CD14-positive monocyte (primary cell): ENCODE measurements at regions not wholly inside any gene's neighbourhood (a gene's known extent, or its start where the extent isn't known, plus 50 kb on each side); places are given as distances from the start of the nearest gene placed in this dataset.
"Not testable (repeated sequence)": the region's sequence is repeated elsewhere in the genome, so short reads cannot be mapped to it uniquely, and the experiment has no call there.

Source experiments
- DNase-seq, 3 donors: peaks; one replicate each; pipeline ENCODE4 v3.0.0-alpha.2; 2011 to 2022
- H2AFZ ChIP-seq: 2 replicates; pipeline ENCODE4 v1.6.0; 2012; ENCODE audit warnings: mild to moderate bottlenecking, low read depth, low read length, inconsistent platforms; ENCODE audit not compliant: insufficient read depth, poor library complexity, severe bottlenecking
- H3K27ac ChIP-seq, 2 donors: 1 replicate in 1 of 2; 2 replicates in 1 of 2; pipeline ENCODE4 v1.5.1; 2012 to 2013; ENCODE audit warnings: low read length in 2 of 2, control low read depth in 1 of 2, inconsistent platforms in 1 of 2, low read depth in 1 of 2, mild to moderate bottlenecking in 1 of 2
- H3K27me3 ChIP-seq, 2 donors: one replicate each; pipeline versions ENCODE4 v1.6.0 to v1.6.1; 2011 to 2013; ENCODE audit warnings: low read length in 2 of 2; ENCODE audit not compliant: control insufficient read depth in 2 of 2, insufficient read depth in 2 of 2
- H3K36me3 ChIP-seq, 2 donors: replicated peaks in 1 of 2; 1 replicate in 1 of 2; 2 replicates in 1 of 2; pipeline versions ENCODE4 v1.5.1 to v1.6.1; 2012 to 2013; ENCODE audit warnings: low read length in 2 of 2, control low read depth in 1 of 2, inconsistent platforms in 1 of 2, mild to moderate bottlenecking in 1 of 2; ENCODE audit not compliant: insufficient read depth in 2 of 2, control insufficient read depth in 1 of 2
- H3K4me1 ChIP-seq, 2 donors: 1 replicate in 1 of 2; 2 replicates in 1 of 2; pipeline versions ENCODE4 v1.5.1 to v1.6.1; 2012 to 2013; ENCODE audit warnings: low read length in 2 of 2, control low read depth in 1 of 2, inconsistent platforms in 1 of 2, mild to moderate bottlenecking in 1 of 2, moderate library complexity in 1 of 2; ENCODE audit not compliant: insufficient read depth in 2 of 2, control insufficient read depth in 1 of 2
- H3K4me2 ChIP-seq: replicated peaks from 2 replicates; pipeline ENCODE3; 2012; ENCODE audit warnings: low read length, moderate library complexity, mild to moderate bottlenecking; ENCODE audit not compliant: poor library complexity, severe bottlenecking; ENCODE audit errors: extremely low read depth
- H3K4me3 ChIP-seq, 3 experiments: fragments of 200-600 bp in 1 of 3; sonication (generic) in 1 of 3; replicated peaks in 1 of 3; 1 replicate in 2 of 3; 2 replicates in 1 of 3; pipeline ENCODE4 v1.5.1; 2011 to 2013; ENCODE audit warnings: low read length in 3 of 3, mild to moderate bottlenecking in 3 of 3, control low read depth in 2 of 3, low read depth in 2 of 3, inconsistent platforms in 1 of 3, moderate library complexity in 1 of 3
- H3K79me2 ChIP-seq: 2 replicates; pipeline ENCODE4 v1.6.0; 2012; ENCODE audit warnings: mild to moderate bottlenecking, control low read depth, inconsistent platforms, low read length, moderate library complexity; ENCODE audit not compliant: insufficient read depth
- H3K9ac ChIP-seq: 2 replicates; pipeline ENCODE4 v1.6.0; 2017; ENCODE audit warnings: low read length, mild to moderate bottlenecking; ENCODE audit not compliant: insufficient read depth, poor library complexity, severe bottlenecking
- H3K9me3 ChIP-seq, 2 donors: replicated peaks in 1 of 2; 1 replicate in 1 of 2; 2 replicates in 1 of 2; pipeline versions ENCODE4 v1.5.1 to v1.6.1; 2012 to 2013; ENCODE audit warnings: low read length in 2 of 2, control low read depth in 1 of 2; ENCODE audit not compliant: control insufficient read depth in 1 of 2, insufficient read depth in 1 of 2
- H4K20me1 ChIP-seq: 2 replicates; pipeline ENCODE4 v1.6.0; 2012; ENCODE audit warnings: mild to moderate bottlenecking, low read length, control low read depth, moderate library complexity; ENCODE audit not compliant: insufficient read depth
- H3K27ac Mint-ChIP-seq, 7 donors: one replicate each; pipeline ENCODE4 v1.8.0; 2020; ENCODE audit warnings: mild to moderate bottlenecking in 7 of 7, mixed read lengths in 7 of 7, moderate library complexity in 6 of 7, inconsistent platforms in 2 of 7
- H3K27me3 Mint-ChIP-seq, 3 donors: one replicate each; pipeline ENCODE4 v1.8.0; 2021 to 2022; ENCODE audit warnings: low read depth in 3 of 3, mild to moderate bottlenecking in 3 of 3, mixed read lengths in 3 of 3, moderate library complexity in 3 of 3, inconsistent platforms in 1 of 3
- H3K36me3 Mint-ChIP-seq, 2 donors: one replicate each; pipeline ENCODE4 v1.8.0; 2020; ENCODE audit warnings: mixed read lengths in 2 of 2, inconsistent platforms in 1 of 2, mild to moderate bottlenecking in 1 of 2
- H3K4me1 Mint-ChIP-seq: one replicate; pipeline ENCODE4 v1.8.0; 2020; ENCODE audit warnings: mild to moderate bottlenecking, mixed read lengths
- H3K4me3 Mint-ChIP-seq, 2 donors: one replicate each; pipeline ENCODE4 v1.8.0; 2020; ENCODE audit warnings: mild to moderate bottlenecking in 2 of 2, mixed read lengths in 2 of 2, moderate library complexity in 1 of 2
- H3K9me3 Mint-ChIP-seq, 7 donors: one replicate each; pipeline ENCODE4 v1.8.0; 2020 to 2022; ENCODE audit warnings: mixed read lengths in 7 of 7, mild to moderate bottlenecking in 6 of 7, moderate library complexity in 6 of 7, inconsistent platforms in 2 of 7
- WGBS: methylation state at CpG from one replicate; pipeline ENCODE4 v1.1.5; 2013; ENCODE audit warnings: missing lambda C conversion rate; ENCODE audit not compliant: insufficient coverage; 5-methylcytosine and 5-hydroxymethylcytosine counted together
- intact Hi-C, 2 donors: fragments of 100-400 bp; cut with micrococcal nuclease; formaldehyde crosslinking; loops; one replicate each; pipeline versions ENCODE4 v1.15.0 to v1.15.1; 2023
- TF ChIP-seq, protein P1 (sequence below): fragments of 200-600 bp; IDR thresholded peaks from one replicate; pipeline ENCODE4 v1.8.0; 2022; ENCODE audit warnings: antibody characterized with exemption, mild to moderate bottlenecking

- 100% methylated on average over 1 of the region's 3 CpGs for WGBS
- H3K4me3 Mint-ChIP-seq = not testable (repeated sequence)
These were observed 247.1 kb downstream of the ANKRD30B start for GRCh38 chr18:14995023-14995422.

GRCh38 chr18:14997357-14997756, 249.4 kb downstream of the ANKRD30B start:
- Histone ChIP-seq H3K4me1 (no peaks in the 10 kb centered on the region), H3K27ac (no peak overlapping the region), H3K9ac (no peak overlapping the region), H3K79me2 (no peaks in the 10 kb centered on the region), H3K9me3 (peaks cover 16 to 54% of the 10 kb centered on the region in 2 donors), H2AFZ (no peak overlapping the region), H4K20me1 (no peaks in the 10 kb centered on the region), H3K36me3 (no peaks in the 10 kb centered on the region), H3K4me3 (no peak overlapping the region), H3K27me3 (no peaks in the 10 kb centered on the region), H3K4me2 (no peak overlapping the region)
- Mint-ChIP-seq H3K4me1 (no peaks in the 10 kb centered on the region), H3K36me3 (no peaks in the 10 kb centered on the region), H3K4me3 (no peak overlapping the region), H3K27me3 (peaks cover 0 to 2% (median 0%) of the 10 kb centered on the region in 3 donors), H3K9me3 (peaks cover 23 to 57% (median 35%) of the 10 kb centered on the region in 7 donors), H3K27ac (no peak overlapping the region)
- intact Hi-C loops = no loop called here
- 97% methylated on average over 30 of the region's 30 CpGs for WGBS
- TF ChIP-seq, protein P1, sequence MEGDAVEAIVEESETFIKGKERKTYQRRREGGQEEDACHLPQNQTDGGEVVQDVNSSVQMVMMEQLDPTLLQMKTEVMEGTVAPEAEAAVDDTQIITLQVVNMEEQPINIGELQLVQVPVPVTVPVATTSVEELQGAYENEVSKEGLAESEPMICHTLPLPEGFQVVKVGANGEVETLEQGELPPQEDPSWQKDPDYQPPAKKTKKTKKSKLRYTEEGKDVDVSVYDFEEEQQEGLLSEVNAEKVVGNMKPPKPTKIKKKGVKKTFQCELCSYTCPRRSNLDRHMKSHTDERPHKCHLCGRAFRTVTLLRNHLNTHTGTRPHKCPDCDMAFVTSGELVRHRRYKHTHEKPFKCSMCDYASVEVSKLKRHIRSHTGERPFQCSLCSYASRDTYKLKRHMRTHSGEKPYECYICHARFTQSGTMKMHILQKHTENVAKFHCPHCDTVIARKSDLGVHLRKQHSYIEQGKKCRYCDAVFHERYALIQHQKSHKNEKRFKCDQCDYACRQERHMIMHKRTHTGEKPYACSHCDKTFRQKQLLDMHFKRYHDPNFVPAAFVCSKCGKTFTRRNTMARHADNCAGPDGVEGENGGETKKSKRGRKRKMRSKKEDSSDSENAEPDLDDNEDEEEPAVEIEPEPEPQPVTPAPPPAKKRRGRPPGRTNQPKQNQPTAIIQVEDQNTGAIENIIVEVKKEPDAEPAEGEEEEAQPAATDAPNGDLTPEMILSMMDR = no peak
- DNase-seq = no peak

More at GRCh38 chr18:14995023-14995422, 247.1 kb downstream of the ANKRD30B start:
- H3K4me1 ChIP-seq, H4K20me1 ChIP-seq, intact Hi-C loops, H3K36me3 Mint-ChIP-seq, H3K27ac Mint-ChIP-seq, H3K9ac ChIP-seq, H3K27me3 Mint-ChIP-seq, H3K4me1 Mint-ChIP-seq, H3K79me2 ChIP-seq, H2AFZ ChIP-seq, DNase-seq, H3K27ac ChIP-seq, H3K4me3 ChIP-seq, H3K4me2 ChIP-seq, H3K27me3 ChIP-seq, H3K36me3 ChIP-seq: not testable (repeated sequence)
- H3K9me3 ChIP-seq = peaks cover 17 to 47% of the 10 kb centered on the region in 2 donors
- H3K9me3 Mint-ChIP-seq = peaks cover 20 to 58% (median 29%) of the 10 kb centered on the region in 7 donors

- intact Hi-C loops, H3K27me3 ChIP-seq, H3K27ac Mint-ChIP-seq, H3K4me3 ChIP-seq, DNase-seq, H3K36me3 ChIP-seq, H3K4me2 ChIP-seq, H3K4me1 Mint-ChIP-seq, H3K27me3 Mint-ChIP-seq, H3K79me2 ChIP-seq, H2AFZ ChIP-seq, H3K27ac ChIP-seq, H3K4me1 ChIP-seq, H3K9ac ChIP-seq, H3K4me3 Mint-ChIP-seq, H3K36me3 Mint-ChIP-seq, H4K20me1 ChIP-seq: not testable (repeated sequence)
- peaks cover 16 to 55% of the 10 kb centered on the region in 2 donors for H3K9me3 ChIP-seq
- 94% methylated on average over 29 of the region's 37 CpGs for WGBS
- peaks cover 22 to 58% (median 37%) of the 10 kb centered on the region in 7 donors for H3K9me3 Mint-ChIP-seq
These were observed 249.9 kb downstream of the ANKRD30B start for GRCh38 chr18:14997899-14998298.

GRCh38 chr18:14998360-14999042, 250.5 kb downstream of the ANKRD30B start:
- peaks cover 24 to 61% (median 40%) of the 10 kb centered on the region in 7 donors for H3K9me3 Mint-ChIP-seq
- H3K27me3 ChIP-seq, H3K4me2 ChIP-seq, H3K4me3 ChIP-seq, intact Hi-C loops, H2AFZ ChIP-seq, H3K4me3 Mint-ChIP-seq, H3K36me3 ChIP-seq, H3K27me3 Mint-ChIP-seq, H3K4me1 ChIP-seq, H3K27ac Mint-ChIP-seq, DNase-seq, H3K4me1 Mint-ChIP-seq, H3K9ac ChIP-seq, H3K27ac ChIP-seq, H4K20me1 ChIP-seq, H3K36me3 Mint-ChIP-seq, H3K79me2 ChIP-seq: not testable (repeated sequence)
- peaks cover 18 to 60% of the 10 kb centered on the region in 2 donors for H3K9me3 ChIP-seq
- 95% methylated on average over 59 of the region's 62 CpGs for WGBS
